ENCODE measurements at regions not wholly inside any gene's neighbourhood (a gene's known extent, or its start where the extent isn't known, plus 50 kb on each side); places are given as distances from the start of the nearest gene placed in this dataset.

GRCh38 chr5:36739751-36740221 is 133.4 kb downstream of the SLC1A3 start:
- no peak for TF ChIP-seq POLR2A (IDR thresholded peaks at IDR 0.05)
- peak; percentile 57 to 88 (median 74) for TF ChIP-seq CTCF (IDR thresholded peaks at IDR 0.05)
- TF ChIP-seq POLR2AphosphoS5 (IDR thresholded peaks at IDR 0.05), result no peak
- intact Hi-C loops (cut with DNase I), result loop anchor here (5.0 kb wide), 2 partner anchors 138 to 268 kb away; partner anchors contain the start of gene NIPBL
- Histone ChIP-seq H3K4me1 (replicated peaks) (peaks cover 6% of the 10 kb centered on the region), H3K27me3 (replicated peaks; ENCODE audit: insufficient read depth) (no peaks in the 10 kb centered on the region), H3K27ac (no peak overlapping the region), H3K9me3 (no peaks in the 10 kb centered on the region), H3K36me3 (no peaks in the 10 kb centered on the region), H3K4me3 (no peak overlapping the region)
- WGBS, result 23% methylated on average over 5 of the region's 5 CpGs
- peak; percentile 66 for DNase-seq (ENCODE audit: low spot score)

- Histone ChIP-seq H3K27me3 (replicated peaks; ENCODE audit: insufficient read depth) (no peaks in the 10 kb centered on the region), H3K36me3 (no peaks in the 10 kb centered on the region), H3K27ac (no peak overlapping the region), H3K4me1 (replicated peaks) (peaks cover 6% of the 10 kb centered on the region), H3K4me3 (no peak overlapping the region), H3K9me3 (no peaks in the 10 kb centered on the region)
- DNase-seq (ENCODE audit: low spot score), result no peak
- no peak for TF ChIP-seq CTCF (IDR thresholded peaks at IDR 0.05)
- TF ChIP-seq POLR2AphosphoS5 (IDR thresholded peaks at IDR 0.05), result no peak
- TF ChIP-seq POLR2A (IDR thresholded peaks at IDR 0.05), result no peak
- 64% methylated on average over 8 of the region's 8 CpGs for WGBS
- intact Hi-C loops (cut with DNase I), result loop anchor here (5.0 kb wide), 2 partner anchors 137 to 267 kb away; partner anchors contain the start of gene NIPBL
Observed at GRCh38 chr5:36740259-36740898, 134.0 kb downstream of the SLC1A3 start.

GRCh38 chr5:36741128-36741527 is 134.7 kb downstream of the SLC1A3 start:
- no peaks in the 10 kb centered on the region for H3K9me3 ChIP-seq
- WGBS, result 65% methylated on average over 7 of the region's 7 CpGs
- no peaks in the 10 kb centered on the region for H3K27me3 ChIP-seq (replicated peaks; ENCODE audit: insufficient read depth)
- TF ChIP-seq CTCF (IDR thresholded peaks at IDR 0.05) (no peak), POLR2AphosphoS5 (IDR thresholded peaks at IDR 0.05) (peak; percentile 24)
- H3K27ac ChIP-seq, result no peak overlapping the region
- DNase-seq (ENCODE audit: low spot score), result peak; percentile 17
- peaks cover 6% of the 10 kb centered on the region for H3K4me1 ChIP-seq (replicated peaks)
- intact Hi-C loops (cut with DNase I), result loop anchor here (5.0 kb wide), 2 partner anchors 136 to 266 kb away; partner anchors contain the start of gene NIPBL
- H3K36me3 ChIP-seq, result no peaks in the 10 kb centered on the region
- H3K4me3 ChIP-seq, result no peak overlapping the region

- Histone ChIP-seq H3K4me3 (peak overlapping the region; percentile 48 to 62), H3K27ac (peak overlapping the region; percentile 94), H3K27me3 (replicated peaks; ENCODE audit: insufficient read depth) (no peaks in the 10 kb centered on the region), H3K36me3 (no peaks in the 10 kb centered on the region), H3K9me3 (no peaks in the 10 kb centered on the region), H3K4me1 (replicated peaks) (peaks cover 6% of the 10 kb centered on the region)
- 6% methylated on average over 22 of the region's 22 CpGs for WGBS
- peak; percentile 82 for DNase-seq (ENCODE audit: low spot score)
- intact Hi-C loops (cut with DNase I), result loop anchor here (5.0 kb wide), 2 partner anchors 133 to 263 kb away; partner anchors contain the start of gene NIPBL
- peak in 1 of 4 experiments; percentile 62 for TF ChIP-seq CTCF (IDR thresholded peaks at IDR 0.05)
- no peak for TF ChIP-seq POLR2AphosphoS5 (IDR thresholded peaks at IDR 0.05)
- TF ChIP-seq POLR2A (IDR thresholded peaks at IDR 0.05), result peak; percentile 3
Observed at GRCh38 chr5:36743891-36744772, 132.4 kb upstream of the NIPBL start.
